GM12878 (cell line): ENCODE measurements at regions not wholly inside any gene's neighbourhood (a gene's known extent, or its start where the extent isn't known, plus 50 kb on each side); places are given as distances from the start of the nearest gene placed in this dataset.

ENCODE experiments used
- ATAC-seq: fragments of 200-7000 bp; cut with Tn5 transposase; 3 replicates; pipeline ENCODE4 v1.9.1; 2020; ENCODE audit warnings: mild to moderate bottlenecking, moderate library complexity
- BruUV-seq: library from RNA; stranded (reverse); fragments of 400-500 nt; replicated peaks from 2 replicates; lab custom pipeline; 2021; lab: Mats Ljungman, UMichigan
- CTCF ChIA-PET: fragments of 300-600 bp; sonication (Branson Sonifier 250); formaldehyde crosslinking; extraction: SDS; loops from one replicate; lab custom pipeline; 2021; ENCODE audit warnings: inconsistent platforms; lab: Yijun Ruan, JAX
- POLR2A ChIA-PET: fragments of 350-600 bp; formaldehyde crosslinking; extraction: SDS; loops from one replicate; lab custom pipeline; 2021; ENCODE audit warnings: inconsistent platforms; lab: Charles Lee
- RAD21 ChIA-PET: fragments of 300-600 bp; sonication (Branson Sonifier 250); formaldehyde crosslinking; loops from one replicate; lab custom pipeline; 2023; ENCODE audit warnings: antibody characterized with exemption; ENCODE audit not compliant: unreplicated experiment; lab: Charles Lee
- SMC1A ChIA-PET: fragments of 300-600 bp; sonication (Branson Sonifier 250); formaldehyde crosslinking; loops from one replicate; lab custom pipeline; 2023; ENCODE audit not compliant: unreplicated experiment, uncharacterized antibody; lab: Charles Lee
- DNase-seq: peaks from one replicate; pipeline ENCODE4 v3.0.0-alpha.2; 2011; ENCODE audit warnings: low read depth, low spot score
- FAIRE-seq: peaks from 3 replicates; lab custom pipeline; 2011; peaks lifted over from hg19 to GRCh38; lab: Jason Lieb, UNC
- H2AFZ ChIP-seq: 2 replicates; pipeline ENCODE4 v1.6.0; 2011; ENCODE audit warnings: low read depth, low read length, control low read depth; ENCODE audit not compliant: control insufficient read depth
- H3K27ac ChIP-seq: 2 replicates; pipeline ENCODE4 v1.5.1; 2011; ENCODE audit warnings: control low read depth; ENCODE audit not compliant: control insufficient read depth, insufficient read depth
- H3K27me3 ChIP-seq, 2 experiments: replicated peaks in 1 of 2; 2 replicates each; pipeline versions ENCODE4 v1.6.0 to v1.6.1; 2011; ENCODE audit warnings: low read length in 1 of 2; ENCODE audit not compliant: control insufficient read depth in 2 of 2, insufficient read depth in 2 of 2
- H3K36me3 ChIP-seq, 2 experiments: 2 replicates each; pipeline ENCODE4 v1.5.1; 2011; ENCODE audit warnings: low read length in 1 of 2; ENCODE audit not compliant: control insufficient read depth in 2 of 2, insufficient read depth in 2 of 2
- H3K4me1 ChIP-seq: 2 replicates; pipeline ENCODE4 v1.6.1; 2011; ENCODE audit warnings: mild to moderate bottlenecking, low read length, moderate library complexity, mixed read lengths; ENCODE audit not compliant: control insufficient read depth, insufficient read depth
- H3K4me2 ChIP-seq: 2 replicates; pipeline ENCODE4 v1.6.0; 2011; ENCODE audit warnings: control low read depth; ENCODE audit not compliant: control insufficient read depth, insufficient read depth
- H3K4me3 ChIP-seq: fragments of 200-600 bp; sonication (generic); 2 replicates; pipeline ENCODE4 v1.5.1; 2016
- H3K79me2 ChIP-seq: 2 replicates; pipeline ENCODE4 v1.6.0; 2011; ENCODE audit warnings: low read length; ENCODE audit not compliant: control insufficient read depth, insufficient read depth
- H3K9ac ChIP-seq: 2 replicates; pipeline ENCODE4 v1.8.0; 2011; ENCODE audit warnings: low read length, control low read depth, mixed read lengths; ENCODE audit not compliant: control insufficient read depth, insufficient read depth
- H3K9me3 ChIP-seq: replicated peaks from 3 replicates; pipeline ENCODE4 v1.5.1; 2011; ENCODE audit warnings: mild to moderate bottlenecking, low read length; ENCODE audit not compliant: control insufficient read depth, insufficient read depth
- H4K20me1 ChIP-seq: 2 replicates; pipeline ENCODE4 v1.6.0; 2011; ENCODE audit not compliant: control insufficient read depth, insufficient read depth
- BACH1 ChIP-seq: fragments of 450-650 bp; IDR thresholded peaks from 2 replicates; pipeline ENCODE4 v1.6.1; 2017; ENCODE audit warnings: mild to moderate bottlenecking, borderline replicate concordance
- CREM ChIP-seq: IDR thresholded peaks from 2 replicates; pipeline ENCODE4 v1.6.1; 2014; ENCODE audit warnings: antibody characterized with exemption, low read depth
- MTA2 ChIP-seq: fragments of 450-650 bp; IDR thresholded peaks from 2 replicates; pipeline ENCODE4 v1.6.1; 2016; ENCODE audit warnings: low read depth, mild to moderate bottlenecking, moderate library complexity
- MTA3 ChIP-seq: IDR thresholded peaks from 2 replicates; pipeline ENCODE4 v1.6.1; 2012; ENCODE audit warnings: low read length, inconsistent platforms, borderline replicate concordance
- NFIC ChIP-seq: IDR thresholded peaks from 2 replicates; pipeline ENCODE4 v1.6.1; 2012; ENCODE audit warnings: low read depth, mild to moderate bottlenecking, inconsistent platforms, low read length, moderate library complexity
- NFXL1 ChIP-seq: fragments of 450-650 bp; IDR thresholded peaks from 2 replicates; pipeline ENCODE4 v1.6.1; 2017; ENCODE audit warnings: antibody characterized with exemption, mild to moderate bottlenecking, borderline replicate concordance
- POLR2A ChIP-seq: IDR thresholded peaks from 2 replicates; pipeline ENCODE4 v1.6.1; 2011; ENCODE audit warnings: low read depth, mild to moderate bottlenecking, low read length
- POLR2AphosphoS2 ChIP-seq: IDR thresholded peaks from 2 replicates; pipeline ENCODE4 v1.6.1; 2011; ENCODE audit warnings: low read depth, mild to moderate bottlenecking, low read length, improper control_type of control experiment, moderate library complexity
- RB1 ChIP-seq: fragments of 450-650 bp; formaldehyde crosslinking; IDR thresholded peaks from 2 replicates; pipeline ENCODE4 v1.6.1; 2017; ENCODE audit warnings: mild to moderate bottlenecking, borderline replicate concordance
- TCF12 ChIP-seq: IDR thresholded peaks from 2 replicates; pipeline ENCODE4 v1.6.1; 2011; ENCODE audit warnings: low read depth, mild to moderate bottlenecking, low read length
- WGBS: methylation state at CpG from one replicate; pipeline ENCODE4 v1.1.6; 2016; ENCODE audit warnings: low lambda C conversion rate; ENCODE audit not compliant: insufficient replicate concordance, insufficient coverage; ENCODE audit errors: missing lambda C conversion rate; 5-methylcytosine and 5-hydroxymethylcytosine counted together
- in situ Hi-C: fragments of 300-500 bp; cut with MboI; formaldehyde crosslinking; loops from 9 replicates; pipeline ENCODE4 v1.14.3; 2018; ENCODE audit warnings: mixed read lengths
- intact Hi-C: fragments of 100-400 bp; cut with micrococcal nuclease; formaldehyde crosslinking; loops from one replicate; pipeline ENCODE4 v1.14.2; 2022; ENCODE audit not compliant: unreplicated experiment
- TF ChIP-seq, protein P1 (sequence below): fragments of 450-650 bp; IDR thresholded peaks from 2 replicates; pipeline ENCODE4 v1.6.1; 2017; ENCODE audit warnings: mild to moderate bottlenecking, moderate library complexity
- TF ChIP-seq, protein P2 (sequence below): fragments of 450-650 bp; IDR thresholded peaks from 2 replicates; pipeline ENCODE4 v1.6.1; 2017; ENCODE audit warnings: borderline replicate concordance
- TF ChIP-seq, protein P3 (sequence below): IDR thresholded peaks from 2 replicates; pipeline ENCODE4 v1.6.1; 2012; ENCODE audit warnings: mild to moderate bottlenecking, low read depth, low read length

DNA sequence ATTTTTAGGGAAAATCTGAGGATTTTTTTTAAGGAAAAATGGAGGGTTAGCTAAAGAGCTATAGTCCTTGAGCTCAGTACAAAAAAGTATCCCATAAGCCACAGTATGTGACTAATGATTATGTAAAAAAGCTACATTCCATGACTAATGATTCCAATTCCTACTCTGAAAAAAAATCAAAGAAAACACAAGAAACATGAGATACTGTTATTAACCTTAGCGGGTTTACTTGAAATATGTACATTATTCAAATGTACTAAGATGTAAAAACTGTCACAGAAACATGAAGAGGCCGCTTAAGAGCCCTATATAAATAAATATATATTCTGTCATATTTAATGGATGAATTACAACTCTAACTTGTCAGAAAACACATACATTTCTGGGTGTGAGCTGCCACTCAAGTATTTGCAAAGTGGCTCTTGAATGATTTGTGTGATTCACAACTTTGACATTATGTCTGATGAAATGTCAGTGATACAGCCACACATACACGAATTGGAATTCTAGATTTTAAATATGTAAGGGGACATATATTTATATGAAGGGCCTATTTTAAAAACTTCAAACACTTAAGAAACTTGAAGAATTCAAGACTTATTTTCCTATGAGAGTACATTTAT is 518.7 kb upstream of the SUCLG2 start (continued):
- TF ChIP-seq NFXL1 (no peak), MTA2 (no peak), MTA3 (no peak), CREM (no peak), NFIC (no peak), POLR2A (no peak), BACH1 (no peak)
- TF ChIP-seq, protein P1, sequence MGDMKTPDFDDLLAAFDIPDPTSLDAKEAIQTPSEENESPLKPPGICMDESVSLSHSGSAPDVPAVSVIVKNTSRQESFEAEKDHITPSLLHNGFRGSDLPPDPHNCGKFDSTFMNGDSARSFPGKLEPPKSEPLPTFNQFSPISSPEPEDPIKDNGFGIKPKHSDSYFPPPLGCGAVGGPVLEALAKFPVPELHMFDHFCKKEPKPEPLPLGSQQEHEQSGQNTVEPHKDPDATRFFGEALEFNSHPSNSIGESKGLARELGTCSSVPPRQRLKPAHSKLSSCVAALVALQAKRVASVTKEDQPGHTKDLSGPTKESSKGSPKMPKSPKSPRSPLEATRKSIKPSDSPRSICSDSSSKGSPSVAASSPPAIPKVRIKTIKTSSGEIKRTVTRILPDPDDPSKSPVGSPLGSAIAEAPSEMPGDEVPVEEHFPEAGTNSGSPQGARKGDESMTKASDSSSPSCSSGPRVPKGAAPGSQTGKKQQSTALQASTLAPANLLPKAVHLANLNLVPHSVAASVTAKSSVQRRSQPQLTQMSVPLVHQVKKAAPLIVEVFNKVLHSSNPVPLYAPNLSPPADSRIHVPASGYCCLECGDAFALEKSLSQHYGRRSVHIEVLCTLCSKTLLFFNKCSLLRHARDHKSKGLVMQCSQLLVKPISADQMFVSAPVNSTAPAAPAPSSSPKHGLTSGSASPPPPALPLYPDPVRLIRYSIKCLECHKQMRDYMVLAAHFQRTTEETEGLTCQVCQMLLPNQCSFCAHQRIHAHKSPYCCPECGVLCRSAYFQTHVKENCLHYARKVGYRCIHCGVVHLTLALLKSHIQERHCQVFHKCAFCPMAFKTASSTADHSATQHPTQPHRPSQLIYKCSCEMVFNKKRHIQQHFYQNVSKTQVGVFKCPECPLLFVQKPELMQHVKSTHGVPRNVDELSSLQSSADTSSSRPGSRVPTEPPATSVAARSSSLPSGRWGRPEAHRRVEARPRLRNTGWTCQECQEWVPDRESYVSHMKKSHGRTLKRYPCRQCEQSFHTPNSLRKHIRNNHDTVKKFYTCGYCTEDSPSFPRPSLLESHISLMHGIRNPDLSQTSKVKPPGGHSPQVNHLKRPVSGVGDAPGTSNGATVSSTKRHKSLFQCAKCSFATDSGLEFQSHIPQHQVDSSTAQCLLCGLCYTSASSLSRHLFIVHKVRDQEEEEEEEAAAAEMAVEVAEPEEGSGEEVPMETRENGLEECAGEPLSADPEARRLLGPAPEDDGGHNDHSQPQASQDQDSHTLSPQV = no peak

DNA sequence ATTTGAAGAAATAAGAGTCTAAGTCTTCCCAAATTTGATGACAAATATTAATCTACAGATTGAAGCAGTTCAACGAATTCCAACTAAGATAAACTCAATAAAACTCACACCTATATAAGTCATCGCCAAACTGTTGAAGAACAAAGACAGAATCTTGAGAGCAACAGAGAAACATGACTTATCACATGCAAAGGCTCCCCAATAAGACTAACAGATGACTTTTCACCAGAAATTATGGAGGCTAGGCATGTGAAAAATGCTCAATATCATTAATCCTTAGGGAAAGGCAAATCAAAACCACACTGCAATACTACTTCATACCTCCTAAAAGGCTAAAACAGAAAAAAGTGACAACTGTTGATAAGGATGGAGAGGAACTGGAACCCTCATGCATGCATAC is 517.6 kb upstream of the SUCLG2 start:
- ChIA-PET SMC1A (no interaction called here), RAD21 (no interaction called here), POLR2A (no interaction called here), CTCF (no interaction called here)
- Histone ChIP-seq H4K20me1 (no peaks in the 10 kb centered on the region), H3K79me2 (no peaks in the 10 kb centered on the region), H3K36me3 (no peaks in the 10 kb centered on the region), H3K4me1 (no peaks in the 10 kb centered on the region), H2AFZ (no peak overlapping the region), H3K9ac (no peak overlapping the region), H3K4me3 (no peak overlapping the region), H3K9me3 (no peaks in the 10 kb centered on the region; the same call in 2 of the 3 replicates), H3K27ac (no peak overlapping the region), H3K27me3 (no peaks in the 10 kb centered on the region), H3K4me2 (no peak overlapping the region)
- in situ Hi-C loops (no loop called here), intact Hi-C loops (no loop called here)
- FAIRE-seq (no peak), DNase-seq (no peak), ATAC-seq (no peak)
- 5% methylated on average over 2 of the region's 2 CpGs for WGBS
- BruUV-seq = no TSS peak
- TF ChIP-seq POLR2AphosphoS2 (no peak), TCF12 (no peak), RB1 (no peak)
- TF ChIP-seq, protein P2, sequence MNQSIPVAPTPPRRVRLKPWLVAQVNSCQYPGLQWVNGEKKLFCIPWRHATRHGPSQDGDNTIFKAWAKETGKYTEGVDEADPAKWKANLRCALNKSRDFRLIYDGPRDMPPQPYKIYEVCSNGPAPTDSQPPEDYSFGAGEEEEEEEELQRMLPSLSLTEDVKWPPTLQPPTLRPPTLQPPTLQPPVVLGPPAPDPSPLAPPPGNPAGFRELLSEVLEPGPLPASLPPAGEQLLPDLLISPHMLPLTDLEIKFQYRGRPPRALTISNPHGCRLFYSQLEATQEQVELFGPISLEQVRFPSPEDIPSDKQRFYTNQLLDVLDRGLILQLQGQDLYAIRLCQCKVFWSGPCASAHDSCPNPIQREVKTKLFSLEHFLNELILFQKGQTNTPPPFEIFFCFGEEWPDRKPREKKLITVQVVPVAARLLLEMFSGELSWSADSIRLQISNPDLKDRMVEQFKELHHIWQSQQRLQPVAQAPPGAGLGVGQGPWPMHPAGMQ = no peak
- TF ChIP-seq, protein P3, sequence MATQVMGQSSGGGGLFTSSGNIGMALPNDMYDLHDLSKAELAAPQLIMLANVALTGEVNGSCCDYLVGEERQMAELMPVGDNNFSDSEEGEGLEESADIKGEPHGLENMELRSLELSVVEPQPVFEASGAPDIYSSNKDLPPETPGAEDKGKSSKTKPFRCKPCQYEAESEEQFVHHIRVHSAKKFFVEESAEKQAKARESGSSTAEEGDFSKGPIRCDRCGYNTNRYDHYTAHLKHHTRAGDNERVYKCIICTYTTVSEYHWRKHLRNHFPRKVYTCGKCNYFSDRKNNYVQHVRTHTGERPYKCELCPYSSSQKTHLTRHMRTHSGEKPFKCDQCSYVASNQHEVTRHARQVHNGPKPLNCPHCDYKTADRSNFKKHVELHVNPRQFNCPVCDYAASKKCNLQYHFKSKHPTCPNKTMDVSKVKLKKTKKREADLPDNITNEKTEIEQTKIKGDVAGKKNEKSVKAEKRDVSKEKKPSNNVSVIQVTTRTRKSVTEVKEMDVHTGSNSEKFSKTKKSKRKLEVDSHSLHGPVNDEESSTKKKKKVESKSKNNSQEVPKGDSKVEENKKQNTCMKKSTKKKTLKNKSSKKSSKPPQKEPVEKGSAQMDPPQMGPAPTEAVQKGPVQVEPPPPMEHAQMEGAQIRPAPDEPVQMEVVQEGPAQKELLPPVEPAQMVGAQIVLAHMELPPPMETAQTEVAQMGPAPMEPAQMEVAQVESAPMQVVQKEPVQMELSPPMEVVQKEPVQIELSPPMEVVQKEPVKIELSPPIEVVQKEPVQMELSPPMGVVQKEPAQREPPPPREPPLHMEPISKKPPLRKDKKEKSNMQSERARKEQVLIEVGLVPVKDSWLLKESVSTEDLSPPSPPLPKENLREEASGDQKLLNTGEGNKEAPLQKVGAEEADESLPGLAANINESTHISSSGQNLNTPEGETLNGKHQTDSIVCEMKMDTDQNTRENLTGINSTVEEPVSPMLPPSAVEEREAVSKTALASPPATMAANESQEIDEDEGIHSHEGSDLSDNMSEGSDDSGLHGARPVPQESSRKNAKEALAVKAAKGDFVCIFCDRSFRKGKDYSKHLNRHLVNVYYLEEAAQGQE = no peak
